ENCODE measurements at regions not wholly inside any gene's neighbourhood (a gene's known extent, or its start where the extent isn't known, plus 50 kb on each side); places are given as distances from the start of the nearest gene placed in this dataset.
"Not testable (repeated sequence)": the region's sequence is repeated elsewhere in the genome, so short reads cannot be mapped to it uniquely, and the experiment has no call there.

- no peak for DNase-seq
Measured at GRCh38 chr18:5015213-5015612, 181.8 kb downstream of the AKAIN1 start.

DNA sequence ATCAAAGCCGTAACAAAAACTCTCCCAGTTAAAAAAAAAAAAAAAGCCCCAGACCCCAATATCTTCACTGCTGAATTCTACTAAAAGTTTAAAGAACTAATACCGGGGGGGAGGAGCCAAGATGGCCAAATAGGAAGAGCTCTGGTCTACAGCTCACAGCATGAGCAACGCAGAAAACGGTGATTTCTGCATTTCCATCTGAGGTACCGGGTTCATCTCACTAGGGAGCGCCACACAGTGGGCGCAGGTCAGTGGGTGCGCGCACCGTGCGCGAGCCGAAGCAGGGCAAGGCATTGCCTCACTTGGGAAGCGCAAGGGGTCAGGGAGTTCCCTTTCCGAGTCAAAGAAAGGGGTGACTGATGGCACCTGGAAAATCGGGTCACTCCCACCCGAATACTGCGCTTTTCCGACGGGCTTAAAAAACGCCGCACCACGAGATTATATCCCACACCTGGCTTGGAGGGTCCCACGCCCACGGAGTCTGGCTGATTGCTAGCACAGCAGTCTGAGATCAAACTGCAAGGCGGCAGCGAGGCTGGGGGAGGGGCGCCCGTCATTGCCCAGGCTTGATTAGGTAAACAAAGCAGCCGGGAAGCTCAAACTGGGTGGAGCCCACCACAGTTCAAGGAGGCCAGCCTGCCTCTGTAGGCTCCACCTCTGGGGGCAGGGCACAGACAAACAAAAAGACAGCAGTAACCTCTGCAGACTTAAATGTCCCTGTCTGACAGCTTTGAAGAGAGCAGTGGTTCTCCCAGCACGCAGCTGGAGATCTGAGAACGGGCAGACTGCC, 192.8 kb downstream of the AKAIN1 start:
- not testable (repeated sequence) for DNase-seq

DNA sequence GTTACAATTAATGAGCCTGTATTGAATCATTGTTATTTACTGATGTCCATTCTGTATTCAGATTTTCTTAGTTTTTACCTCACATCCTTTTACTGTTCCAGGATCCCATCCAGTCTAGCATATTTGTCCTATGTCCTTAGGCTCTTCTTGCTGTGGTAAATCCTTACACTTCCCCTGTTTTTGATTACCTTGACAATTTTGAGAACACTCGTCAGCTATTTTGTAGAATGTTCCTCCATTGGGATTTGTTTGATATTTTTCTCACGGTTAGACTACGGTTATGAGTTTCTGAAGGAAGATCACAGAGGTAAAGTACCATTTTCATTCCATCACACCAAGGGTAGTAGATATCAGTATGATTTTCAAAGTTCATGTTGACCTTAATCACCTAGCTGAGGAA, 202.3 kb downstream of the AKAIN1 start:
- no peak for DNase-seq

DNA sequence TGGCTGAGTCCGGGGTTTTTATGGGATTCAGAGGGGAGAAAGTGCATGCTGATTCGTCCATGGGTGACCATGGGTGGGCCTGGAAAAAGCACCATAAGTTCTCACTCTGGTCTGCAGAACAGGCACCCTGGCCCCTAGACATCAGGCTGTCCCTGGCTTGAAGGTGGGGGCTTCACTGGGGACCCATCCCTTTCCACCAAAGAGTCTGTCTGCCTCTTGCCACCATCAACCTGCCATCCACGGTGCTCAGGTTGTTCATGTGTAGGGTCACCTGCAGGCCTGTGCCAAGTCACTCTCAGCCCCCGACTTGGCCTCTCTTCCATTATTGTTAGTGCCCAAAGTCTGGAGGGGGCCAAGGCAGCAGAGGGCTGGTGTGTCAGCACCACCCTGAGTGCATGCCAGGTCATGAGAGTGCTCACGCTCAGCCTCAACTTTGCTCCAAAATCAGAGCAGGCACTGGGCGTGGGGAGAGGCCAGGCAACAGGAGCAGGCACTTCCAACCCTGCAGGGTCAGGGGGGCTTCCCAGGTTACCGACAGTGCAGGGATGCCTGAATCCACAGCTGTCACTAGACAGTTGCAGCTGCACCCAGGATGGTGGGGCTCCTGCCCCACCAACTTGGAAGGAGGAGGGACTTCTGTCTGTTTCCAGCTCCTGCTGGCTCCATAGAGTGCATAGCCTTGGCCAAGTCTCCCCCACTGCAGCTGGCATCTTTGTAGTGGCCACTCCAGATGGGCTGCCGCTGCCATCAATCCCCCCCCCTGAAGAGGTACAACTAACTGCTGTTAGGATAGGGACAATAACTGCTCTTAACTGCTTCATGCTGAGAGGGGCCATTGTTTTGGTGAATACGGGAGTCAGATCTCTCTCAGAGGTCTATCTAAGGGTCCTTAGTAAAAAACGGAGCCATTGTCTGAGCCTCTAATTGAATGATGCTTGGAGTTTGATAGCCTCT, 209.3 kb downstream of the AKAIN1 start:
- DNase-seq: no peak

GRCh38 chr18:4986677-4987076, 210.4 kb downstream of the AKAIN1 start:
- DNase-seq: no peak

GRCh38 chr18:4986066-4986465, 211.0 kb downstream of the AKAIN1 start:
- no peak for DNase-seq

- no peak for DNase-seq
Measured at GRCh38 chr18:4961121-4961909, 235.7 kb downstream of the AKAIN1 start.

DNA sequence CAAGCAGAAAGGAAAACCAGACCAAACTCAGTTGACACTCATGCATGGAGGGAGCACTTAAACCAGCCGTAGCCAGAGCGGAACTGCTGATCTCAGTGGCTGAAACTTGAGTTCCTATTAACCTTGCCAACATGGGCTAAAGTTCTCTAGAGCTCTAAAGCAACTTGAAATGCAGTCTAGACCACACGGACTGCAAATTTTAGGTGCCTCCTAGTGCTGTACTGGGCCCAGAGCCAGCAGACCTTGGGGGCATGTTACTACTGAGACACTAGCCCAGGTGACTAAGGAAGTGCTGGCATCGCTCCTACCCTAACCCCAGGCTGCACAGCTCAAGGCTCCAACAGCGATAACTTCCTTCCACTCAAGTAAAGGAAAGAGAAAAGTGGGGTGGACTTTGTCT, 236.5 kb downstream of the AKAIN1 start:
- no peak for DNase-seq

- DNase-seq: no peak
Measured at GRCh38 chr18:4931209-4931608, 265.8 kb downstream of the AKAIN1 start.

DNA sequence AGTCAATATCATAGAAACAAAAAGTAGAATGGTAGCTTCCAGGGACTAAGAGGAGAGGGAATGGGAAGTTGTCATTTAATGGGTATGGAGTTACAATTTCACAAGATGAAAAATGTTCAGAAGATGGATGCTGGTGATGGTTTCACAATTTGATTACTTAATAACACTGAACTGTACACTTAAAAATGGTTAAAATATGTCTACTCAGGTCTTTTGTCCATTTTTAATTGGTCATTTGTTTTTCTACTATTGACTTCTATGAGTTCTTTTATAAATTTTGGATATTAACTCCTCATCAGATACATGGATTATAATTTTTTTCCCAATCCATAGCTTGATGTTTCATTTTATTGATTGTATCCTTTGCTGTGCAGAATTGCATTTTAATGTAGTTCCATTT, 275.5 kb downstream of the AKAIN1 start:
- DNase-seq: no peak

DNA sequence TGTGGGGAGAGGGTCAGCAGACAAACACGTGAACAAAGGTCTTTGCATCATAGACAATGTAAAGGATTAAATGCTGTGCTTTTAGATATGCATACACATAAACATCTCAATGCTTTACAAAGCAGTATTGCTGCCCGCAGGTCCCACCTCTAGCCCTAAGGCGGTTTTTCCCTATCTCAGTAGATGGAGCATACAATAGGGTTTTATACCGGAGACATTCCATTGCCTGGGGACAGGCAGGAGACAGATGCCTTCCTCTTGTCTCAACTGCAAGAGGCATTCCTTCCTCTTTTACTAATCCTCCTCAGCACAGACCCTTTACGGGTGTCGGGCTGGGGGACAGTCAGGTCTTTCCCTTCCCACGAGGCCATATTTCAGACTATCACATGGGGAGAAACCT, 279.5 kb downstream of the AKAIN1 start:
- DNase-seq: not testable (repeated sequence)

GRCh38 chr18:4908328-4908727, 288.7 kb downstream of the AKAIN1 start:
- DNase-seq: no peak

- no peak for DNase-seq
Measured at GRCh38 chr18:4906856-4907255, 290.2 kb downstream of the AKAIN1 start.

DNA sequence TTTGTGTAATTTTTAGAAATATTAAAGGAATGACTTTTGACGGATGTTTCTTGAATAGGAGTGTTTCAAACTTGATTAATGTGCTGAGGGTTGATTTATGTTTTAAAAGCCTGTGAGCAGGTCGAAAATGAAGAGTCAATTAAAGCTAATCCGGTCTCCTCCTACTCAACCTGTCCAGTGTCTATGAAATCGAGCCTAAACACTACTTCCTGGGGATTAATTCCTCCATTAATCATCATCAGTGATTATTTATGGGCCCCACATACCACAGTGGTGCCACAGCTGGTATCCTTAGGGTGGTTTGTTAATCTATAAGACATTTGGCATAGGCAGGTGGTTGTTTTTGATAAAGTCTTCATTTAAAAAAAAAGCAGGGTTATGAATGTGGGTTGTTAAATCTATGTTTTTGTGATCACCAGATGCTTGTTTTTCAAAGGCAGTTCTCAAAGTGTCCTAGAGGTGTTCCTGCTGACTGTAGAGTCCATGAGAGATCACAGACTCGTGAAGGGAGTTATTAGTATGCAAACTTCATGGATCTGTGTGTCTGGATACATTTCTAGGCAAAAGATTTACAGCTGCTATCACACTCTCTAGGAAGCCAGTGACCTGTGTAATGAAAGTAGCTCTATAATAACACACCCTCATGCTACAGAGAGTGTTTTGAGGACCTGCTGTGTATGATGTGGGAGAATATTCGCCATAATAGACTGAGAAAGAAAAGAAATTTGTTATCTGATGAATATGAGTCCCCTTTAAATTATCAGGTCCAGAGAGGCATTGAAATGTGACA, 308.6 kb downstream of the AKAIN1 start:
- DNase-seq: no peak

GRCh38 chr18:4878480-4878879, 318.6 kb downstream of the AKAIN1 start:
- DNase-seq: no peak

DNA sequence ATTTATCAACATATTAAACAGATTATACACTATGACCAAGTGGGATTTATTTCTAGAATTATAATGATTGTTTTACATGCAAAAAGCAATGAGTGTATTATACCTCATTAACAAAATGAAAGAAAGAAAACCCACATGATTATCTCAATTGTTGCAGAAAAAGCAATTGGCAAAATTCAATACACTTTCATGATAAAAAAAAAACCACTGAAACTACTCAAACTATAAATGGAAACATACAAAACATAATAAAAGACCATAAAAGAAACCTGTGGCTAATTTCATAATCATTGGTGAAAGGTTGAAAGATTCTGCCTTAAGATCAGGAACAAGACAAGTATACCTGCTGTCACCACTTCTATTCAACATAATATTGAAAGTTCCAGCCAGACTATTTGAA, 325.9 kb downstream of the AKAIN1 start:
- no peak for DNase-seq

GRCh38 chr18:4870177-4870773, 326.8 kb downstream of the AKAIN1 start:
- DNase-seq: no peak

DNA sequence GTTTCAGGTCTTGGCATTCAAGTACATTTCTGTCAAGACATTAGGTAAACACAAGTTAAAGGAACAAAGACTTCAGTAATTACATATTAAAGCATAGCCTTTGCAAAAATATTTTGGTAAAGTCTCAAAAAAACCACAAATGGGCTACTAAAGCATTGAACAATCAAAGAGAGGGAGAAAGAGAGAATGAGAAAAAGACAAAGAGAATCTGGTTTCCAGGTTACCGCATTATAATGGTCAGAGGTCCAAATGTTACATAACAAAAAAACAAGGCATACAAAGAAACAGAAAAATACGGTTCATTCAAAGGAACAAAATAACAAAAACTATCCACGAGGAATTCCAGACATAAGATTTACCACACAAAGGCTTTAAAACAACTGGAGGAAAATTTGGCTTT, 327.9 kb downstream of the AKAIN1 start:
- no peak for DNase-seq

- no peak for DNase-seq
Measured at GRCh38 chr18:4858379-4859127, 338.5 kb downstream of the AKAIN1 start.

- DNase-seq: no peak
Measured at GRCh38 chr18:4854671-4855070, 342.4 kb downstream of the AKAIN1 start.

GRCh38 chr18:4851301-4851976, 345.6 kb downstream of the AKAIN1 start:
- no peak for DNase-seq
